Mesenchymal stem cell (in vitro differentiated cells and primary cell): ENCODE measurements at regions not wholly inside any gene's neighbourhood (a gene's known extent, or its start where the extent isn't known, plus 50 kb on each side); places are given as distances from the start of the nearest gene placed in this dataset.

ENCODE experiments used
- DNase-seq: peaks from one replicate; pipeline ENCODE4 v3.0.0-alpha.2; 2013
- H2AFZ ChIP-seq: one replicate; pipeline ENCODE4 v1.6.1; 2013; ENCODE audit warnings: low read depth, mild to moderate bottlenecking, control low read depth, inconsistent platforms, low read length, moderate library complexity
- H2AK5ac ChIP-seq: 2 replicates; pipeline ENCODE4 v1.6.1; 2013; ENCODE audit warnings: low read length, moderate library complexity, mild to moderate bottlenecking, inconsistent platforms; ENCODE audit not compliant: severe bottlenecking
- H2BK120ac ChIP-seq: one replicate; pipeline ENCODE4 v1.6.1; 2013; ENCODE audit warnings: low read depth, mild to moderate bottlenecking, inconsistent platforms, low read length, moderate library complexity
- H2BK12ac ChIP-seq, 2 experiments: one replicate each; pipeline ENCODE4 v1.6.1; 2013; ENCODE audit warnings: inconsistent platforms in 2 of 2, low read length in 2 of 2, mild to moderate bottlenecking in 2 of 2, moderate library complexity in 2 of 2, control low read depth in 1 of 2
- H2BK15ac ChIP-seq: one replicate; pipeline ENCODE4 v1.6.1; 2013; ENCODE audit warnings: mild to moderate bottlenecking, low read depth, inconsistent platforms; ENCODE audit not compliant: poor library complexity, severe bottlenecking
- H2BK5ac ChIP-seq: 2 replicates; pipeline ENCODE4 v1.6.1; 2013; ENCODE audit warnings: low read depth, mild to moderate bottlenecking, low read length, control low read depth, inconsistent platforms; ENCODE audit not compliant: poor library complexity, severe bottlenecking
- H3K14ac ChIP-seq, 2 experiments: one replicate each; pipeline ENCODE4 v1.6.1; 2013; ENCODE audit warnings: inconsistent platforms in 2 of 2, low read length in 2 of 2, control low read depth in 1 of 2, mild to moderate bottlenecking in 1 of 2, moderate library complexity in 1 of 2
- H3K18ac ChIP-seq, 2 experiments: one replicate each; pipeline ENCODE4 v1.6.1; 2013; ENCODE audit warnings: inconsistent platforms in 2 of 2, low read length in 2 of 2, control low read depth in 1 of 2, low read depth in 1 of 2, mild to moderate bottlenecking in 1 of 2
- H3K23ac ChIP-seq, 2 experiments: one replicate each; pipeline ENCODE4 v1.6.1; 2013; ENCODE audit warnings: inconsistent platforms in 2 of 2, low read length in 2 of 2, mild to moderate bottlenecking in 2 of 2, moderate library complexity in 2 of 2, control low read depth in 1 of 2
- H3K27ac ChIP-seq: 2 replicates; pipeline ENCODE4 v1.5.1; 2013; ENCODE audit warnings: mild to moderate bottlenecking, moderate library complexity, low read length, control low read depth, inconsistent platforms; ENCODE audit not compliant: poor library complexity, severe bottlenecking
- H3K27me3 ChIP-seq, 2 experiments: 2 replicates each; pipeline versions ENCODE4 v1.6.1 to v1.7.0; 2013; ENCODE audit warnings: low read length in 2 of 2, mild to moderate bottlenecking in 2 of 2, moderate library complexity in 2 of 2, control low read depth in 1 of 2, inconsistent platforms in 1 of 2; ENCODE audit not compliant: control insufficient read depth in 1 of 2, insufficient read depth in 1 of 2
- H3K36me3 ChIP-seq, 2 experiments: 2 replicates each; pipeline versions ENCODE4 v1.6.1 to v1.7.0; 2013; ENCODE audit warnings: low read length in 2 of 2, control low read depth in 1 of 2, inconsistent platforms in 1 of 2, low read depth in 1 of 2, mild to moderate bottlenecking in 1 of 2; ENCODE audit not compliant: insufficient read depth in 2 of 2, control insufficient read depth in 1 of 2
- H3K4ac ChIP-seq, 2 experiments: one replicate each; pipeline ENCODE4 v1.6.1; 2013; ENCODE audit warnings: inconsistent platforms in 2 of 2, low read length in 2 of 2, mild to moderate bottlenecking in 2 of 2, moderate library complexity in 2 of 2, control low read depth in 1 of 2, low read depth in 1 of 2
- H3K4me1 ChIP-seq: 2 replicates; pipeline ENCODE4 v1.6.1; 2013; ENCODE audit warnings: low read depth, low read length, control low read depth; ENCODE audit not compliant: control insufficient read depth, insufficient read depth
- H3K4me2 ChIP-seq: 2 replicates; pipeline ENCODE4 v1.6.1; 2013; ENCODE audit warnings: low read length, mild to moderate bottlenecking, inconsistent platforms; ENCODE audit not compliant: poor library complexity, severe bottlenecking
- H3K4me3 ChIP-seq, 2 experiments: 2 replicates each; pipeline versions ENCODE4 v1.5.1 to v1.7.0; 2013; ENCODE audit warnings: low read length in 2 of 2, mild to moderate bottlenecking in 2 of 2, control low read depth in 1 of 2, low read depth in 1 of 2; ENCODE audit not compliant: insufficient read depth in 1 of 2
- H3K79me1 ChIP-seq: replicated peaks from 2 replicates; pipeline ENCODE4 v1.6.1; 2013; ENCODE audit warnings: mild to moderate bottlenecking, control low read depth, low read length, inconsistent platforms; ENCODE audit not compliant: poor library complexity, severe bottlenecking
- H3K9ac ChIP-seq: 2 replicates; pipeline ENCODE4 v1.7.0; 2013; ENCODE audit warnings: mild to moderate bottlenecking, low read length, moderate library complexity
- H3K9me3 ChIP-seq: 2 replicates; pipeline ENCODE4 v1.7.0; 2013; ENCODE audit warnings: mild to moderate bottlenecking, low read length; ENCODE audit not compliant: control insufficient read depth
- H4K8ac ChIP-seq: one replicate; pipeline ENCODE4 v1.6.1; 2013; ENCODE audit warnings: inconsistent platforms, mild to moderate bottlenecking, low read length, moderate library complexity
- H4K91ac ChIP-seq: one replicate; pipeline ENCODE4 v1.6.1; 2013; ENCODE audit warnings: mild to moderate bottlenecking, low read length, inconsistent platforms
- WGBS: methylation state at CpG from one replicate; pipeline ENCODE4 v1.1.7; 2013; ENCODE audit warnings: mixed read lengths; 5-methylcytosine and 5-hydroxymethylcytosine counted together

DNA sequence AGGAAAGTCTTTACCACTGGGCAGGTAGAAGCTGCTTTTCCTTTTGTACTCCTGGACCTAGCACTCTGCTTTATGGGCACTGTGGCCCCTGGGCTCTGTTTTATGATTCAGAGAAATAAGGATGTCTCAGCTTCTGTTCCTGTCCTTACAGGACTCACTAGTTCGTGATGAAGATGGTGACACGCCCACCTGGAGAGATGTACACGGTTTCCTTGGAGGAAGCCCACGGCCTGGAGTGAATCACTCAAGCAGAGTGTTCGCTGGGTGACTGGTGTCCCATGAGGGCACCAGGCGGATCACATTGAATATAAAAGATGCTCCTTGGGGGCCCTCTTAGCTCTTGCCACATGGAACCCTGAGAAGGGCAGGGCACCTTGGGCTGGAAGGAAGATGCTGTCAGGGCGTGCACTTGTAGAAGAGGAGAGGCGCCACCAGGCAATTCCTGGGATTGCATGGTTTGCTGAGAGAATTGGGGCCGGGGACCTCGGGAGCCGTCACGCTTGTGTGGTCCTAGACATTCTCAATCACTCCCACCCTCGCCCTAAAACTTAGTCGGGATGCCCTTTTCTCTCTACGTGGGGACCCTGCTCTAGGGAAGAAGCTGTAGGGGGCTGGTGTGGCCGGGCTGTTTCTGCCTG lies 202.6 kb downstream of the TSHZ3 start:
- Histone ChIP-seq H3K27ac (no peak overlapping the region), H2AFZ (no peak overlapping the region)
- WGBS, result 86% methylated on average over 12 of the region's 16 CpGs

GRCh38 chr19:31146015-31146414 lies 203.2 kb downstream of the TSHZ3 start:
- peaks cover 20% of the 10 kb centered on the region for H3K4me1 ChIP-seq
- no peaks in the 10 kb centered on the region for H3K27me3 ChIP-seq
- no peak overlapping the region for H4K8ac ChIP-seq
- H2BK5ac ChIP-seq, result no peak overlapping the region
- no peak overlapping the region for H3K18ac ChIP-seq
- H3K4me3 ChIP-seq, result no peak overlapping the region
- no peak overlapping the region for H2BK120ac ChIP-seq
- H2AK5ac ChIP-seq, result no peak overlapping the region
- no peak overlapping the region for H2BK12ac ChIP-seq
- no peak overlapping the region for H2BK15ac ChIP-seq
- H3K9me3 ChIP-seq, result no peaks in the 10 kb centered on the region
- no peak overlapping the region for H3K4ac ChIP-seq
- no peak overlapping the region for H2AFZ ChIP-seq
- H3K14ac ChIP-seq, result no peak overlapping the region
- no peak overlapping the region for H3K9ac ChIP-seq
- H3K27ac ChIP-seq, result no peak overlapping the region
- H3K4me2 ChIP-seq, result no peak overlapping the region
- peaks cover 0 to 2% of the 10 kb centered on the region in 2 experiments for H3K36me3 ChIP-seq
- no peaks in the 10 kb centered on the region for H3K79me1 ChIP-seq
- H4K91ac ChIP-seq, result peak overlapping the region; percentile 12
- no peak overlapping the region for H3K23ac ChIP-seq
- 94% methylated on average over 13 of the region's 13 CpGs for WGBS
- no peak for DNase-seq

More for the DNA sequence above, 202.6 kb downstream of the TSHZ3 start:
- Histone ChIP-seq H3K4ac (no peak overlapping the region), H3K4me1 (peaks cover 15% of the 10 kb centered on the region), H4K91ac (no peak overlapping the region), H3K18ac (no peak overlapping the region), H3K14ac (no peak overlapping the region), H3K36me3 (peaks cover 0 to 2% of the 10 kb centered on the region in 2 experiments), H2BK120ac (no peak overlapping the region), H3K9ac (no peak overlapping the region), H2BK5ac (no peak overlapping the region), H3K23ac (no peak overlapping the region), H3K4me2 (no peak overlapping the region), H2AK5ac (no peak overlapping the region), H3K4me3 (no peak overlapping the region), H4K8ac (no peak overlapping the region), H2BK12ac (peak overlapping the region in 1 of 2 experiments; percentile 24), H3K79me1 (no peaks in the 10 kb centered on the region), H3K27me3 (no peaks in the 10 kb centered on the region), H3K9me3 (no peaks in the 10 kb centered on the region), H2BK15ac (no peak overlapping the region)
- DNase-seq, result no peak

GRCh38 chr19:31145007-31145406 lies 204.2 kb downstream of the TSHZ3 start:
- no peak overlapping the region for H3K27ac ChIP-seq
- 96% methylated on average over 7 of the region's 7 CpGs for WGBS
- no peak overlapping the region for H3K23ac ChIP-seq

GRCh38 chr19:31144075-31144870 lies 205.0 kb downstream of the TSHZ3 start:
- H4K8ac ChIP-seq, result no peak overlapping the region
- no peak overlapping the region for H2BK12ac ChIP-seq
- peaks cover 0 to 2% of the 10 kb centered on the region in 2 experiments for H3K36me3 ChIP-seq
- no peak overlapping the region for H3K4me3 ChIP-seq
- H3K27ac ChIP-seq, result no peak overlapping the region
- no peak overlapping the region for H3K23ac ChIP-seq
- DNase-seq, result no peak
- no peak overlapping the region for H2BK5ac ChIP-seq
- peak overlapping the region; percentile 63 for H2AK5ac ChIP-seq
- H3K4ac ChIP-seq, result no peak overlapping the region
- H2BK15ac ChIP-seq, result no peak overlapping the region
- H3K9ac ChIP-seq, result no peak overlapping the region
- no peak overlapping the region for H3K14ac ChIP-seq
- no peak overlapping the region for H2AFZ ChIP-seq
- H3K4me1 ChIP-seq, result peaks cover 29% of the 10 kb centered on the region
- no peak overlapping the region for H4K91ac ChIP-seq
- no peaks in the 10 kb centered on the region for H3K79me1 ChIP-seq
- H3K18ac ChIP-seq, result peak overlapping the region in 1 of 2 experiments; percentile 16
- no peaks in the 10 kb centered on the region for H3K9me3 ChIP-seq
- WGBS, result 82% methylated on average over 7 of the region's 7 CpGs
- no peaks in the 10 kb centered on the region for H3K27me3 ChIP-seq
- H2BK120ac ChIP-seq, result no peak overlapping the region
- no peak overlapping the region for H3K4me2 ChIP-seq

More at GRCh38 chr19:31145007-31145406, 204.2 kb downstream of the TSHZ3 start:
- Histone ChIP-seq H3K9me3 (no peaks in the 10 kb centered on the region), H4K91ac (no peak overlapping the region), H2BK120ac (no peak overlapping the region), H3K36me3 (peaks cover 0 to 2% of the 10 kb centered on the region in 2 experiments), H3K4me1 (peaks cover 26% of the 10 kb centered on the region), H2BK12ac (no peak overlapping the region), H3K4ac (no peak overlapping the region), H3K79me1 (no peaks in the 10 kb centered on the region), H4K8ac (no peak overlapping the region), H3K4me3 (no peak overlapping the region), H3K14ac (no peak overlapping the region), H2AFZ (no peak overlapping the region), H2BK5ac (no peak overlapping the region), H2BK15ac (no peak overlapping the region), H3K27me3 (no peaks in the 10 kb centered on the region), H3K9ac (no peak overlapping the region), H3K4me2 (no peak overlapping the region), H3K18ac (no peak overlapping the region), H2AK5ac (peak overlapping the region; percentile 18)
- DNase-seq, result no peak
